SK-N-DZ (cell line): ENCODE measurements at regions not wholly inside any gene's neighbourhood (a gene's known extent, or its start where the extent isn't known, plus 50 kb on each side); places are given as distances from the start of the nearest gene placed in this dataset.
A peak's percentile ranks its signal among the peaks of the same experiment; 100 is the strongest.
"Not testable (repeated sequence)": the region's sequence is repeated elsewhere in the genome, so short reads cannot be mapped to it uniquely, and the experiment has no call there.

Source experiments
- DNase-seq: peaks from one replicate; pipeline ENCODE4 v3.0.0-alpha.2; 2015; ENCODE audit warnings: low spot score

GRCh38 chr18:62442391-62442790 is 80.4 kb upstream of the ZCCHC2 start:
- DNase-seq: no peak

- no peak for DNase-seq
Observed at GRCh38 chr18:62445386-62445917, 77.4 kb upstream of the ZCCHC2 start.

- no peak for DNase-seq
Observed at GRCh38 chr18:62446511-62446910, 76.3 kb upstream of the ZCCHC2 start.

GRCh38 chr18:62447652-62448051 is 75.2 kb upstream of the ZCCHC2 start:
- no peak for DNase-seq

GRCh38 chr18:62448426-62448825 is 74.4 kb upstream of the ZCCHC2 start:
- DNase-seq: no peak

- no peak for DNase-seq
Observed at GRCh38 chr18:62449490-62450104, 73.2 kb upstream of the ZCCHC2 start.

GRCh38 chr18:62450175-62450545 is 72.7 kb upstream of the ZCCHC2 start:
- no peak for DNase-seq

GRCh38 chr18:62450546-62451410 is 72.0 kb upstream of the ZCCHC2 start:
- peak; percentile 48 for DNase-seq

- DNase-seq: no peak
Observed at GRCh38 chr18:62452280-62452831, 70.5 kb upstream of the ZCCHC2 start.

GRCh38 chr18:62453864-62454263 is 69.0 kb upstream of the ZCCHC2 start:
- DNase-seq: no peak

GRCh38 chr18:62454527-62454926 is 68.3 kb upstream of the ZCCHC2 start:
- no peak for DNase-seq

GRCh38 chr18:62455222-62455621 is 67.6 kb upstream of the ZCCHC2 start:
- DNase-seq: no peak

GRCh38 chr18:62457877-62458276 is 64.9 kb upstream of the ZCCHC2 start:
- DNase-seq: no peak

- no peak for DNase-seq
Observed at GRCh38 chr18:62458346-62458745, 64.5 kb upstream of the ZCCHC2 start.

GRCh38 chr18:62458868-62459716 is 63.7 kb upstream of the ZCCHC2 start:
- no peak for DNase-seq

GRCh38 chr18:62460851-62461300 is 61.9 kb upstream of the ZCCHC2 start:
- DNase-seq: no peak

GRCh38 chr18:62461591-62461990 is 61.2 kb upstream of the ZCCHC2 start:
- no peak for DNase-seq

GRCh38 chr18:62464266-62464665 is 58.6 kb upstream of the ZCCHC2 start:
- DNase-seq: no peak

- DNase-seq: not testable (repeated sequence)
Observed at GRCh38 chr18:62469131-62469530, 53.7 kb upstream of the ZCCHC2 start.
